ENCODE measurements at regions not wholly inside any gene's neighbourhood (a gene's known extent, or its start where the extent isn't known, plus 50 kb on each side); places are given as distances from the start of the nearest gene placed in this dataset.

DNA sequence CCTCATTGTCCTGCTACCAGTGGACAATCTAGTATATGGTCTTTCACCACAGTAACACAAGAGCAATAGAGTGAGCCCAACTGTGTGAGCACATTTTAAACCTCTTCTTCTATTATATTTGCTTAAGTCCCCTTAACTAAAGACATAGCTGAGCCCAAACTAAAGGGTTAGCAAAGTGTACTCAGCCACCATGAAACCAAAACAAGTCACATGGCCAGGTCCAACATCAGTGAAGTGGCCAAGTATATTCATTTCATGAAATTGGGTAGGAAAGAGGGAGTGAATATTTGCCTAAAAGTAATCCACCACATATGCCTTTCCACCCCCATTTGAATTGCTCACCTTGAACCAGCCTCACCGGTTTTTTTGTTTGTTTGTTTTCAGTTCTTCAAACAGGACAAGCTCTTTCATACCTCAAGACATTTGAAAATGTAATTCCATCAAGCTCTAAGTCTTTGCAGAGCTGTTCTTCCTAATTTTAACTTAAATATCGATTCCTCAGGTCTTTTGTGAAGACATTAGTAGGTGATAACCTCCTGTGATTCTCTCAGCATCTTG is 327.0 kb upstream of the SEMA6D start:
- TF ChIP-seq, protein P1, sequence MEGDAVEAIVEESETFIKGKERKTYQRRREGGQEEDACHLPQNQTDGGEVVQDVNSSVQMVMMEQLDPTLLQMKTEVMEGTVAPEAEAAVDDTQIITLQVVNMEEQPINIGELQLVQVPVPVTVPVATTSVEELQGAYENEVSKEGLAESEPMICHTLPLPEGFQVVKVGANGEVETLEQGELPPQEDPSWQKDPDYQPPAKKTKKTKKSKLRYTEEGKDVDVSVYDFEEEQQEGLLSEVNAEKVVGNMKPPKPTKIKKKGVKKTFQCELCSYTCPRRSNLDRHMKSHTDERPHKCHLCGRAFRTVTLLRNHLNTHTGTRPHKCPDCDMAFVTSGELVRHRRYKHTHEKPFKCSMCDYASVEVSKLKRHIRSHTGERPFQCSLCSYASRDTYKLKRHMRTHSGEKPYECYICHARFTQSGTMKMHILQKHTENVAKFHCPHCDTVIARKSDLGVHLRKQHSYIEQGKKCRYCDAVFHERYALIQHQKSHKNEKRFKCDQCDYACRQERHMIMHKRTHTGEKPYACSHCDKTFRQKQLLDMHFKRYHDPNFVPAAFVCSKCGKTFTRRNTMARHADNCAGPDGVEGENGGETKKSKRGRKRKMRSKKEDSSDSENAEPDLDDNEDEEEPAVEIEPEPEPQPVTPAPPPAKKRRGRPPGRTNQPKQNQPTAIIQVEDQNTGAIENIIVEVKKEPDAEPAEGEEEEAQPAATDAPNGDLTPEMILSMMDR (IDR thresholded peaks at IDR 0.05; ENCODE audit: low read length) = no peak
- no peak for TF ChIP-seq EZH2 (optimal IDR thresholded peaks at IDR 0.05; ENCODE audit: low read depth, low read length)
- no peak for TF ChIP-seq EZH2phosphoT487 (IDR thresholded peaks at IDR 0.05; ENCODE audit: low read length)

All from MM.1S (cell line).